ENCODE measurements at regions not wholly inside any gene's neighbourhood (a gene's known extent, or its start where the extent isn't known, plus 50 kb on each side); places are given as distances from the start of the nearest gene placed in this dataset.
A peak's percentile ranks its signal among the peaks of the same experiment; 100 is the strongest.

- Mint-ChIP-seq H3K4me1 (ENCODE audit: low read depth, unreplicated experiment) (peaks cover 21% of the 10 kb centered on the region), H3K27me3 (ENCODE audit: unreplicated experiment) (no peaks in the 10 kb centered on the region), H3K4me3 (ENCODE audit: low read depth, unreplicated experiment) (no peak overlapping the region), H3K9me3 (ENCODE audit: low read depth, unreplicated experiment) (no peaks in the 10 kb centered on the region), H3K36me3 (ENCODE audit: insufficient read depth, unreplicated experiment) (no peaks in the 10 kb centered on the region), H3K27ac (ENCODE audit: unreplicated experiment) (no peak overlapping the region)
- intact Hi-C loops (cut with micrococcal nuclease; ENCODE audit: unreplicated experiment), result loop anchor here (2.0 to 10.0 kb wide), 5 partner anchors 83 to 1655 kb away; partner anchors contain the start of gene NAALADL2
- TF ChIP-seq CTCF (IDR thresholded peaks at IDR 0.05; ENCODE audit: unreplicated experiment), result no peak
- peak; percentile 26 for DNase-seq
- CTCF ChIA-PET, result no interaction called here
- no TSS peak for BruUV-seq (replicated peaks)
These were observed 83.5 kb upstream of the NAALADL2 start for GRCh38 chr3:174775603-174776002.

- DNase-seq, result peak; percentile 5
- Mint-ChIP-seq H3K9me3 (ENCODE audit: low read depth, unreplicated experiment) (no peaks in the 10 kb centered on the region), H3K36me3 (ENCODE audit: insufficient read depth, unreplicated experiment) (no peaks in the 10 kb centered on the region), H3K27me3 (ENCODE audit: unreplicated experiment) (no peaks in the 10 kb centered on the region), H3K4me3 (ENCODE audit: low read depth, unreplicated experiment) (no peak overlapping the region), H3K4me1 (ENCODE audit: low read depth, unreplicated experiment) (peaks cover 21% of the 10 kb centered on the region), H3K27ac (ENCODE audit: unreplicated experiment) (no peak overlapping the region)
- intact Hi-C loops (cut with micrococcal nuclease; ENCODE audit: unreplicated experiment), result loop anchor here (2.0 to 10.0 kb wide), 5 partner anchors 83 to 1655 kb away; partner anchors contain the start of gene NAALADL2
- CTCF ChIA-PET, result no interaction called here
- BruUV-seq (replicated peaks), result no TSS peak
- TF ChIP-seq CTCF (IDR thresholded peaks at IDR 0.05; ENCODE audit: unreplicated experiment), result no peak
These were observed 83.0 kb upstream of the NAALADL2 start for GRCh38 chr3:174776123-174776522.

- no peak for DNase-seq
- CTCF ChIA-PET, result interaction anchor here (0.6 kb wide), 1 partner anchor 87 kb away, joined by 13 read pairs; no protein-coding TSS in a partner anchor
These were observed 82.5 kb upstream of the NAALADL2 start for GRCh38 chr3:174776636-174777035.

GRCh38 chr3:174777813-174778212, 81.3 kb upstream of the NAALADL2 start:
- H3K36me3 Mint-ChIP-seq (ENCODE audit: insufficient read depth, unreplicated experiment), result no peaks in the 10 kb centered on the region
- H3K4me1 Mint-ChIP-seq (ENCODE audit: low read depth, unreplicated experiment), result peaks cover 21% of the 10 kb centered on the region
- no TSS peak for BruUV-seq (replicated peaks)
- H3K9me3 Mint-ChIP-seq (ENCODE audit: low read depth, unreplicated experiment), result peaks cover 2% of the 10 kb centered on the region
- H3K4me3 Mint-ChIP-seq (ENCODE audit: low read depth, unreplicated experiment), result no peak overlapping the region
- no peaks in the 10 kb centered on the region for H3K27me3 Mint-ChIP-seq (ENCODE audit: unreplicated experiment)
- DNase-seq, result no peak
- CTCF ChIA-PET, result no interaction called here
- H3K27ac Mint-ChIP-seq (ENCODE audit: unreplicated experiment), result no peak overlapping the region
- TF ChIP-seq CTCF (IDR thresholded peaks at IDR 0.05; ENCODE audit: unreplicated experiment), result no peak
- intact Hi-C loops (cut with micrococcal nuclease; ENCODE audit: unreplicated experiment), result loop anchor here (2.0 to 10.0 kb wide), 5 partner anchors 81 to 1653 kb away; partner anchors contain the start of gene NAALADL2

More at GRCh38 chr3:174776636-174777035, 82.5 kb upstream of the NAALADL2 start:
- intact Hi-C loops (cut with micrococcal nuclease; ENCODE audit: unreplicated experiment), result loop anchor here (2.0 to 10.0 kb wide), 5 partner anchors 82 to 1654 kb away; partner anchors contain the start of gene NAALADL2
- Mint-ChIP-seq H3K4me1 (ENCODE audit: low read depth, unreplicated experiment) (peaks cover 21% of the 10 kb centered on the region), H3K4me3 (ENCODE audit: low read depth, unreplicated experiment) (no peak overlapping the region), H3K27ac (ENCODE audit: unreplicated experiment) (peak overlapping the region; percentile 25), H3K9me3 (ENCODE audit: low read depth, unreplicated experiment) (peaks cover 2% of the 10 kb centered on the region), H3K36me3 (ENCODE audit: insufficient read depth, unreplicated experiment) (no peaks in the 10 kb centered on the region), H3K27me3 (ENCODE audit: unreplicated experiment) (no peaks in the 10 kb centered on the region)
- BruUV-seq (replicated peaks), result no TSS peak
- TF ChIP-seq CTCF (IDR thresholded peaks at IDR 0.05; ENCODE audit: unreplicated experiment), result no peak

Measured in Calu3 (cell line).